KBM-7 (cell line): ENCODE measurements at regions not wholly inside any gene's neighbourhood (a gene's known extent, or its start where the extent isn't known, plus 50 kb on each side); places are given as distances from the start of the nearest gene placed in this dataset.
"Not testable (repeated sequence)": the region's sequence is repeated elsewhere in the genome, so short reads cannot be mapped to it uniquely, and the experiment has no call there.

Experiments
- DNase-seq: peaks from one replicate; pipeline ENCODE4 v3.0.0-alpha.2; 2015
- in situ Hi-C: fragments of 300-500 bp; cut with MboI; formaldehyde crosslinking; loops from 2 replicates; pipeline ENCODE4 v1.14.3; 2020; ENCODE audit warnings: low sequenced_read_pairs, low pct_unique_long_range_greater_than_20kb, mixed read lengths

DNA sequence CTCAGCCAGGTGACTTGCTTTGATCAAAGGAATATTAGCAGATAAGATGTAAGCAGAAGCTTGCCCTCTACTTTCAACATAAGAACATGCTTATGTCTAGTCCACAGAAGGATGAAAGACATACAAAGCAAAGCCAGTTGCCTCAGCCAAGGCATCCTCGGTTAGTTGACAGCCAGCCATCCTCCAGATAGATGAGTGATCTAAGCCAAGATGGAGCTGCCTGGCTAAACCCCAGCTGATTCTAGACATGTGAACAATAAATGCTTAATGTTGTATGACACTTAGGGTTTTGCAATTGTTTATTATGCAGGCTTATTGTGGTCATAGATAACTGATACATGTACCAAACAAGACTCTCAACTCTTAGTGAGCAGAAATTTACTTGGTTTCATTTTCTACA, 157.6 kb upstream of the TMTC2 start:
- no peak for DNase-seq
- in situ Hi-C loops, result no loop called here

DNA sequence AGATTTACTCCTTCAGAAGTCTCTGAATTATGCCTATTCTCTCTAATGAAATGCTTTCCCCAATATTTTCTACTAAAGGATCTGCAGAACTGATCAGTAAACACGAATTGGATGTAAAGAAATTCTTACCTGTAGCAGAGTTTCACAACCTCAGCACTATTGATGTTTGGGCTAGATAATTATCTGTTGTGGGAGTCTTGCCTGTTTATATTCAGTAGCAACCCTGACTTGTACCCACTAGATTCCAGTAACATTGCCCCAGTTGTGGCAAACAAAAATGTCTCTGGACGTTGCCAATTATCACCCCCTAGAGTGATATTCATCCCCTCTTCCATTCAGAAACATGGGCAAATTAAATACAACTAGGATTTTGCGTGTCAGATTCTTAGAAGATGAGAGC, 156.8 kb upstream of the TMTC2 start:
- in situ Hi-C loops, result no loop called here
- DNase-seq, result no peak

DNA sequence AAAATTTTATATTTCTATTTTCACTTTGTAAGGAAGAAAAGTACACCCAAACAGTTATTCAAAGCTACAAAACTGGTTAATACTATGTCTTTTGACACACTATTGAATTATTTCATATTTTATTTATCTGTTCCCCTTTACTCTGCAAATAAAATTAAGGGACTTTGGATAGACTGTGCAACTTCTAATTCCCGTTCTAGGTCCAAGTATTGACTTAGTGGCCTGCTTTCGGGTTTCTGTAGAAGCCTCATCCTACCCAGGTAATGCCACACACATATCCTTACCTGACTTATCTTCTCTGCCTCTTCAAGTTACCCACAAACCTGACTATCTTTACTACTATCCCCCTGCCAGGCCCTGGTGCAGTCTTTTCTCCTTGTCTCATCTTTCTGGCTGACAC, 156.3 kb upstream of the TMTC2 start:
- no peak for DNase-seq
- in situ Hi-C loops, result no loop called here

DNA sequence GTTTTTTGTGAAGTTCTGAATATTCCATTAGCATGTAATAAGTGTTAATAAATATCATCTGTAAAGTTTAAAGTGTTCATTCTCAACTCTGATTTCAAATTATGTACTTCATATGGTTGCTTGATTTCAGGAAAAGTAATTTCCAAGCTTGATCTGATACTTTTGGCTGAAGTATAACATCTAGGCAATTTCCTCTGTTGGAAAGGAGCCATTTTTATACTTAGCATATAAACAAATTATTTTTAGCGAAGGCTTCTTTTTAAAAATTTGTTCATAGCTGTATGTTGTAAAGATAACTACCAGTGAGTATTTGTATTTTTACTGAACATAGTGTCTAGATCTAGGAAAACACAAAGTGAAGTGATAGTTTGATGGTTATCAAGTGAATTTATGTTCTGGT, 153.4 kb upstream of the TMTC2 start:
- in situ Hi-C loops, result no loop called here
- DNase-seq, result no peak

DNA sequence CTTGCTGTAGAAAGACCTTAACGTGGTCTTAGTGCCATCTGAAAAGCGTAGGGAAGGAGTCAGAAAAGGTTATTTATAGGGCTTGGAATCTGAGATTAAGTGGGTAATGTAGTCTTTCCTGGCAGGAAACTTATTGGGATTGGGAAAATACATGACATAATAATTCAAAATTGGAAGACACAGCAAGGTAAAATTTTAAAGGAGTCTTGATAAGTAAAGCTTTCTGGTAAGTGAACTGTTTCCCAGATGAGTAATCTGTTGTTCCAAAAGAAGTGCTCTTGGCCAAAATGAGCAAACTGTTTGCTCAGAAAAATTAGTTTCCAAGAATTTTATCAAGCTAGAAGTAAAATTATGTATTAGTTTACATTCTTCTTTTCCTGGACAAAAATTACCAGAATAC, 149.3 kb upstream of the TMTC2 start:
- in situ Hi-C loops, result no loop called here
- no peak for DNase-seq

DNA sequence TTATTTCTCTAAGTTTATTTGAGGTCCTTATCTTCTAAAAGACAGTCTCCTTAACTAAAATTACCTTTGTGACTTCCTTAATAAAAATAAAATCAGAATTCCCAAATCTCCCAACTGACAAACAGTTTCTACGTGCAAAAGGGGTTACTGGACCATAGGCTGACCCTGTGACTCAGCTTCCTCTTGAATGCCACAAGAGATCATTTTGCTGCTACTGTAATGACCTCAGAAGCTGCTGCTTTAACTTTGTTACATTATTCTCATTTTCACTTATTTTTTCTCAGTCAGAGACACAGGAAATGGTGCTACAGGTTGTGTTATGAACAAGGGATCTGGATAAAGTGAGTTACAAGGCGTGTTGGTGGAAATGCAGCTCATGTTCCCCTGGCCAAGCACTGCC, 132.2 kb upstream of the TMTC2 start:
- in situ Hi-C loops, result no loop called here
- DNase-seq, result no peak

DNA sequence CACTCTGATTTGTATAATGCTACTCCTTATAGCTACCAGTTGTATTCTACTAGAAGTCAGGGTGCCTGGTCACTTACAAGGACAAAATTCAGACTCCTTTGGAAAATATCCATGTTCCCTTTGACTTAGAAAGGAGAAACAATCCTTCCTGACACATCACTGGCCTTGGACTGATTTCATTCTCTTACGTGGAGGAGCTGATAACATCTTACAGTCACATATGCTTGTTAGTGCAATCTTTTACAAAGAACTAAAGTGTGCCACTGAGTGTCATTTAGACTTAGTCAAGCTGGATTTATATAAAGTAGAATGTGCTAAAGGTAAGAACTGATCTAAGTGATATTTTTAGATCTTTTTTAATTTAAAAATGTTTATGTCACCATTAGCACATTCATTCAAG, 131.0 kb upstream of the TMTC2 start:
- DNase-seq, result no peak
- in situ Hi-C loops, result no loop called here

DNA sequence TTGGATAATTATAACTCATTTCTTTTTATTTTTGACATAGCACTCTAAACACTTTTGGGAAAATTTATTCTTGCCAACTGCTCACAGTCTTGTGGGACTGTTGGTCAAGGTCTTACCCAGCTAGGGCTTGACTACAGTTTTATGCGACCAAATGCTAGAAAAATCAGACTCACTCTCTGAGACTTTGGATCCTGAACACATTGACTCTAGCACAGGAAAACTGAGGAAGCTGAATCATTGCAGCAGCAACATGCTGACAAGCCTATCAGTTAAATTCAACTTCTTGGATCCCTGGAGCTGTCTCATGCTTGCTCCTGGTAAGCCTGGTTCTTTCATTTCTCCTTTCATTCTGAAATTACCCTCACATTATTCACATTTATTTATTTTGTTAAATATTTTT, 120.7 kb upstream of the TMTC2 start:
- no peak for DNase-seq
- in situ Hi-C loops, result no loop called here

DNA sequence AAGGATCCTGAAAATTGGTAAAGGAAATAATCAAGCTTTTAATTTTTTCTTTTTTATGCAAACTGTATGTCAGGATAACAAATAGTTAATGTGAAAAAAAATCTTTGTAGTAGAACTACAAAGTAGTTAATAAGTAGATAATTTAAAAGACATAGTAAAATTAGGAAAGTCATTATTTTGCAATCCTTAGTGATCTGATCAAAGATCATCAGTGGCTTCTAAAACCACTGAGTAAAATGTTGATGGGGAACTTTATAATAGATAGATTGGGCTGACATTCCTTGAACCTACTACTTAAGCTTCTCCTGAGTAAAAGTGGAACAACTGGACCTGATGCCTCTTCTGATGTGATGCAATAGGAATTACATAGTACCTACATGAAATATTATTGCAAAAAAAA, 119.0 kb upstream of the TMTC2 start:
- in situ Hi-C loops, result no loop called here
- DNase-seq, result no peak

DNA sequence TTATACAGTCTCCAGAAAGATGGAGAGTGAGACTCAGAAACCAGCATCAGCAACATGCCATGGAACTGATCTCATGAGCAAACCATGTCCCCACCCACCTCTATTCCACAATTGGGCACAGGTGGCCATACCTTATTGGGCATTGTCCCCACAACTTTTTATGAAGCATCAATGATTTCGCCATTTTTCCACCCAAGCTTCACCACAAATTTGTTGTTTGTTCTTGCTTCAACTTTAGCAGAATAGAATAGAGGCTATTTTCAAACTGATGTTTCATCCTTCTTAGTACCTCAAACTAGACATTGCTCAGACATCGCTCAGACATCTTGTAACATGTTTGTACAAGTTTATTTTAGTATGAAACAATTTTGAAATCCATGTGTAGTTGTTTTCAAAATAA, 112.5 kb upstream of the TMTC2 start:
- in situ Hi-C loops, result no loop called here
- DNase-seq, result no peak

DNA sequence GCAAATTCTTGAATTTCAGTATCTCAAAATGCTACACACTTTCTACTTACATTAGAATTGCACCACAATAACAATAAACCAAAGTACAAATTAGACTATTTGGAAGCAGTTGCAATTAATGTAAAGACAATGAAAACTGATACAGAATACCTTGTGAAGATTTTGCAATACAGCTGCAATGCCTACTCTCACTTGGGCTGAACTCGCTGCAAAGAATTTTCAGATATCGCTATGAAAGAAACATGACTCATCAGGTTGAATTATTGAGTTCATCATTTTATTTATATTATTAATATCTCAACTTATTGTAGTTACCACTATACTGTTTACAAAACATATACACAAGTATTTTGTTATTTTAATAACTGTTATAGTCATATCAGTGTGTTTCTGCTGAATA, 108.0 kb upstream of the TMTC2 start:
- in situ Hi-C loops, result no loop called here
- no peak for DNase-seq

DNA sequence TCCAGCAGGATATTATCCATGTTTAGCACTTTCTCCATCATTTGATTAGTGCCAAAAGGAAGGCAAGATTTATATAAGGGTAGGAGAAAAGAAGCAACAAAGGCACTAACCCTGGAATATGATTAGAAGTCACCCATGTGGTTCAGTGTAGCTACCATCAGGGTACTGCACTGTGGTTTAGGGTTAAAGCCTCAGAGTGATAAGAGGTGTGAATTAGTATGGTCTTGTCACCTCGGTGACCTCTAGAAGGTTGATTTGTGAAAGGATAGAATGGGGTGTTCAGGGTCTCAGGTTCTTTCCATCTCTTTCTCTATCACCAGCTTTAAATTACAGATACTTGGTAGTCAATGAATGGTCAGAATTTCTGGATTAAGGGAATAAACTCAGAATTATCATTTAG, 103.0 kb upstream of the TMTC2 start:
- in situ Hi-C loops, result no loop called here
- no peak for DNase-seq

DNA sequence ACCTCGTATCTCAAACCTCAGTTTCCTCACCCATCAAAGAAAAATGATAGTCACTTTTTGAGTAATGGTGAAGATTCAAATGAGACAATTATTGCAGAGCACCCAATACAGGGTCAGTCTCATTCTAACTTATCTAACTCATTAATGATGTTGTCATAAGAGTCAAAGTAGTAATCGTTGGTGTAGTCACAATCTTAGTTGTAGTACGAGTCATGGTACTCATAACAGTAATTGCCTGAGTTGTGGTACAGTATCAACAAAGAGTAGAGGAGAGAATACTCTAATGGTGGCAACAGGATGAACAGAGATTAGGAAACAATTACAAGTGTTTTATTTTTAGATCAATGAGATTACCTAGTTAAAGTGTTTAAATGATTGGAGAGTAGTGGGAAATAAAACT, 93.6 kb upstream of the TMTC2 start:
- no peak for DNase-seq
- in situ Hi-C loops, result no loop called here

DNA sequence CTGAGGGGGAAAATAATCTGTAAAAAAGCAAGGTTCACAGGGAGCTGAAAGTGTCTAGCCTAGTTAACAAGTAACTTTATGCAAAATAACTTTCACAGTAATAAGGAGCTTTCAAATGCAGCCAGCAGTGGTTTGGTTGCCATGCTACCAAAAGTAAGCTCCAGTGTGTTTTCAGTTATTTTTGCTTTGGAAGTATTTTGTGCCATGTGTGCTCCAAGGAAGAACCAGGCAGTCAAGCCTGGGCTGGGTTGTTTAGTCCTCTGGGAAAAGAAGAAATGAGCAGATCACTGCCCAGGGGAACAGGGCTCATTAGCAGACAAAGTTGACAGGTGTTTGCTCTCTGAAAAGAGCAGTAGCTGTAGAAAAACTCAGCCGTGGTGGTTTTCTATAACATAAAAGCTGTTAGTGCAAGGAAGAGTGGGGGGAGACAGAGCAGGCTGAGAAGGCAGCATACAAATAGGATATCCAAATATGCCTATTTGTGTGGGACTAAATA, 92.8 kb upstream of the TMTC2 start:
- in situ Hi-C loops, result no loop called here
- DNase-seq, result no peak

DNA sequence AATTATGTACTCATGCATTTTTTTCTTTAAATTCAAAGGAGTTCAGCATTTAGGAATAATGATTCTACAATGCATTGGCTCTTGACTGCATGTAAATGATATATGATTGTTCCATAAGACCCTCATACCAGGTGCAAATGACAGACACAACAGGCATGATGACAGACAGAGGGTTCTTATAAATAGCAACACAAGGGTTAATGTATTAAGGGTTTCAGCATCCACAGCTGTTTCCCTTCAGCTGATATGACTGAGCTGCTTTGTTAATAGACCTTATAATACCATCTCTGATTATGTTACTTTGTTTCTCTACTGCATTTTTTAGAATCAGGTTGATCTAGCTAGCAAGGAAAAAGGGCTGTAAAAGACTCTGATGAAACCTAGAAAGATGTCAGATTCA, 90.8 kb upstream of the TMTC2 start:
- in situ Hi-C loops, result no loop called here

DNA sequence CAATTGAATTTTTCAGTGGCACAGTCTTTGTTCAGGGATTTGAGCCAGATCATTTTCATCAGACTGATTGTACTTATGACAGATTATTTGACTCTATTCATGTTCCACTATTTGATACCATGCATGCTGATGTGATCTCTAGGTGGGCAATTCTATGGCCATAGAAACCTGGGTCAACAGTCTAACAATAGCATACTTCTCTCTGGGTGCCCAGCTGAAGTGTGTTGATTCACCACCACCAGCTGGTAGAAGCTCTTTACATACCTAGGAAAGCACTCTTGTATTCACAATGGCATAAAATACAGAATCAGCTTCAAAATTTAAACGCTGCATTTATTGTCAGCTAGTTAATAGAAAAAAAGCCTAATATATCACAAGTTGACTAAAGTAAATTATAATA, 90.2 kb upstream of the TMTC2 start:
- no peak for DNase-seq
- in situ Hi-C loops, result no loop called here

More for the DNA sequence above, 90.8 kb upstream of the TMTC2 start:
- no peak for DNase-seq

DNA sequence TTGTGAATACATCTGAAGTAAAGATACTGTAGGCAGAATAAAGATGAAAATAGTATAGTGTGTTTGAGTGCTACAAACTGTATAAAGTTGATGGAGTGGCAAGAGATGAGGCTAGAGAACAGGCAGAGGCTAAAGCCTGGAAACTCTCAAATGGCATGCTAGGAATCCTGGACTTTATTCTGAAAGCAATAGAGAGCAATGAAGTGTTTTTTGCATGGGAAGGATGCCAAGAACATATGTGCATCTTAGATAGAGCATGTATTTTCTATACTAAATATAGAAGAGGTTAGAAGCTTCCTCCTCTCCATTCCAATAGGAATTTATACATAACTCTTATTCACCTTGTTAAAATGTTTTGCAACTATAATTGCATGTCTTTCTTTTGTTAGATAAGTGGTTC, 86.3 kb upstream of the TMTC2 start:
- in situ Hi-C loops, result no loop called here
- DNase-seq, result no peak

DNA sequence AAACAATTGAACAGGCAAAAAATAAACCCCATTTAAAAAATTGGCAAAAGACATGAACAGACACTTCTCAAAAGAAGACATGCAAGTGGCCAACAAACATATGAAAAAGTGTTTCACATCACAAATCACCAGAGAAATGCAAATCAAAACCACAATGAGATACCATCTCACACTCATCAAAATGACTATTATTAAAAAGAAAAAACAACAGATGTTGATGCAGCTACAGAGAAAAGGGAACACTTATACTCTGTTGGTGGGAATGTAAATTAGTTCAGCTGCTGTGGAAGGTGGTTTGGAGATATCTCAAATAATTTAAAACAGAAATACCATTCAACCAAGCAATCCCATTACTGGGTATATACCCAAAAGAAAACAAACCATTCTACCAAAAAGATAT, 83.1 kb upstream of the TMTC2 start:
- in situ Hi-C loops, DNase-seq: not testable (repeated sequence)

DNA sequence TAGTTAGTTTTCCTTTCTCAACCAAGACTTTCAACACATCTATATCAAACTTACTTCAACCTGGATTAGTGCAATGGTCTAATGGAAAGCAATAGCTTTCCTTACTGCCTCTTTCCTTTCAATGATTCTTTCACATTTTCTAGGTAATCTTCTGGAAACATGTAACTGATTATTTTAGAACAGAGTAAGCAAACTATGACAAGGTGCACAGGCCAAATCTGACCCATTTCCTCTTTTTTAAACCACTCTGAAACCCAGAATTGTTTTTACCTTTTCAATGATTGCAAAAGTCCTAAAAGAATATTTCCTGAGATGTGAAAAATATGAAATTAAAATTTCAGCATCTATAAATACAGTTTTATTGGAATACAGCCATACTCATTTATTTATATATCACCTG, 81.6 kb upstream of the TMTC2 start:
- no peak for DNase-seq
- in situ Hi-C loops, result no loop called here

DNA sequence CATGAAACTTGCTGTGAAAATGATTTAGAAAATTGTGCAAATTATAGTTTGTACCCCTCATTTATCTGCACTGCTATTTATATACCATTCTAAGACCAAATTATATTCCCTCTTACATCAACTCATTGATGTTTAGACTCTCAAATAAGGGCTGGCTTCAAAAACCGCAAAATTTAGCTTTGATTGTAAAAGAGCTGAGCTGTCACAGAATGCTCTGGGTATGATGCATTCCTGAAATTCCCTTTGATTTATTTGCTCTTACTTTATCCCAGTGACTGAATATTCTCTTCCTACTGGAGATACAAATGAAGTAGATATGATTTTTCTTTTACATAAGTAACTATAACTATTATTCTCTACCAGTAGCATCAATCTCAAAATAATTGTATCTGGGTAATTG, 78.0 kb upstream of the TMTC2 start:
- no peak for DNase-seq
- in situ Hi-C loops, result no loop called here

DNA sequence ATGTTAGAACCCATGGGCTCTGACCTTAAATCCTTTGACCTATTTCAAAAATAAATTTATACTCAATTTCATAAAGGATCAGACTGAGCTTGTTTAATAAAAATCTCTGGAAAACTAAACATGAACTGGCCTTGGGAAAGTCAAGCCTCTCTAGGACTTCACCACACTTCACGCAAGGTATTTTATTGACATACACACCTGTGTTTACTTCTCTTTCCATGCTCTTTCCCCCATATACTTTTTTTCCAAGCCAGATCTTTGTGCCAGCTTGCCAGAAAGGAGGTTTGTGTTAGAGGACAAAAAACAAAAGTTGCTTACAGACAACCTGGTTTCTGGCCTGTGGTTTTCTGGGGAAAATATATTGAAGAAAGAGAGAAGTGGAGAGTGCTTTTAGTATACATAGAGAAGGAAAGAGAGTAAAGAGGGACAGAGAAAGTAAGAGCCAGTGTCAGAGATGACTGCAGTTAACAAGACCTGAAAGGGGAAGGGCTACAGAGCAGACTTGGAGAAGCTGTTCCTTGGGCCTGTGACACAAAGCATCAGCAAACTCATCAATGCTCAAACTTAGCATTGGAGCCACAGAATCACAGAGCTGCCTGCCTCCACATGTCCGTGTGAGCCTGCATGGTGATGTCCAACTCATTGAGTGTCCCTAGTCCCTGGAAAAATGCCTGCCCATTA, 77.3 kb upstream of the TMTC2 start:
- DNase-seq, result no peak
- in situ Hi-C loops, result no loop called here

DNA sequence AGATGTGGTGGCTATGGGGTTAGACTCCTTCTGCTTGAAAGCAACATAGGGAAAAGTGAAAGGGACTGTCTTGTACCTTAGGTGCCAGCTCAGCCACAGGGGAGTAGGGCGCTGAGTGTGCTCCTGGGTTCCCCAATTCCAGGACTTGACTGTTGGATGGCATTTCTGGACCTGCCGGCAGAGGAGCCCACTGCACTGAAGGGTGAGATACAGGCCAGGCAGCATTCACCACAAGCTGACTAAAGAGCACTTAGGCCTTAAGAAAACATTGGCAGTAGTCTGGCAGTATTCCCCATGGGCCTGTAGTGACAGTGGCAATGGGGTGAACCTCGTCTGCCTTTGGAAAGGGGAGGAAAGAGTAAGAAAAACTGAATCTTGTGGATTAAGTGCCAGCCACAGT, 67.1 kb upstream of the TMTC2 start:
- no peak for DNase-seq
- in situ Hi-C loops, result no loop called here
